WTC11 (cell line): ENCODE measurements at regions not wholly inside any gene's neighbourhood (a gene's known extent, or its start where the extent isn't known, plus 50 kb on each side); places are given as distances from the start of the nearest gene placed in this dataset.

ENCODE experiments used
- ATAC-seq: fragments of 200-7000 bp; cut with Tn5 transposase; 2 replicates; pipeline ENCODE4 v1.10.0; 2021; ENCODE audit warnings: mild to moderate bottlenecking, moderate library complexity
- CTCF ChIA-PET: fragments of 300-600 bp; sonication (Branson Sonifier 250); formaldehyde crosslinking; loops from one replicate; lab custom pipeline; 2021; ENCODE audit warnings: antibody characterized with exemption; lab: Charles Lee
- POLR2A ChIA-PET: fragments of 350-600 bp; sonication (Branson Sonifier 250); formaldehyde crosslinking; loops from one replicate; lab custom pipeline; 2021; ENCODE audit warnings: antibody characterized with exemption; lab: Charles Lee
- DNase-seq: peaks from one replicate; pipeline ENCODE4 v3.0.0; 2021; ENCODE audit warnings: low spot score
- H3K27ac Mint-ChIP-seq: 2 replicates; pipeline ENCODE4 v1.8.0; 2021; ENCODE audit warnings: mixed read lengths
- H3K27me3 Mint-ChIP-seq: 2 replicates; pipeline ENCODE4 v1.8.0; 2021; ENCODE audit warnings: low read depth, mild to moderate bottlenecking, moderate library complexity, mixed read lengths
- H3K36me3 Mint-ChIP-seq: 2 replicates; pipeline ENCODE4 v1.8.0; 2021; ENCODE audit warnings: mixed read lengths
- H3K4me1 Mint-ChIP-seq: 2 replicates; pipeline ENCODE4 v1.8.0; 2022; ENCODE audit warnings: mixed read lengths
- H3K4me3 Mint-ChIP-seq: 2 replicates; pipeline ENCODE4 v1.8.0; 2021; ENCODE audit warnings: mild to moderate bottlenecking, moderate library complexity, mixed read lengths
- H3K9me3 Mint-ChIP-seq: 2 replicates; pipeline ENCODE4 v1.8.0; 2021; ENCODE audit warnings: mixed read lengths
- CREB1 ChIP-seq: sonication (generic); formaldehyde crosslinking; IDR thresholded peaks from 2 replicates; pipeline ENCODE4 v1.8.0; 2023; ENCODE audit warnings: mild to moderate bottlenecking, missing genetic modification reagents
- CREM ChIP-seq: sonication (generic); formaldehyde crosslinking; IDR thresholded peaks from 2 replicates; pipeline ENCODE4 v1.8.1; 2022; ENCODE audit warnings: mild to moderate bottlenecking, missing genetic modification reagents, moderate library complexity
- GTF2I ChIP-seq: fragments of 250-450 bp; sonication (Bioruptor Pico); conservative IDR thresholded peaks from 2 replicates; pipeline ENCODE4 v1.4.0; 2021; ENCODE audit warnings: mild to moderate bottlenecking
- JUN ChIP-seq: sonication (generic); formaldehyde crosslinking; IDR thresholded peaks from 2 replicates; pipeline ENCODE4 v1.8.0; 2023; ENCODE audit warnings: mild to moderate bottlenecking, missing genetic modification reagents
- TP53 ChIP-seq: sonication (generic); formaldehyde crosslinking; IDR thresholded peaks from 2 replicates; pipeline ENCODE4 v1.8.1; 2023; ENCODE audit warnings: mild to moderate bottlenecking, missing genetic modification reagents
- ZNF219 ChIP-seq: sonication (generic); formaldehyde crosslinking; IDR thresholded peaks from 2 replicates; pipeline ENCODE4 v1.8.0; 2023; ENCODE audit warnings: missing genetic modification reagents, mild to moderate bottlenecking, borderline replicate concordance
- ZNF232 ChIP-seq: sonication (generic); formaldehyde crosslinking; IDR thresholded peaks from 2 replicates; pipeline ENCODE4 v1.8.0; 2022; ENCODE audit warnings: mild to moderate bottlenecking, missing genetic modification reagents
- ZNF263 ChIP-seq: sonication (generic); formaldehyde crosslinking; IDR thresholded peaks from 2 replicates; pipeline ENCODE4 v1.8.1; 2022; ENCODE audit warnings: low read depth, mild to moderate bottlenecking, moderate library complexity, missing genetic modification reagents
- ZNF396 ChIP-seq: fragments of 250-450 bp; sonication (Bioruptor Pico); IDR thresholded peaks from 2 replicates; pipeline ENCODE4 v1.8.0; 2021; ENCODE audit warnings: mild to moderate bottlenecking, moderate library complexity, borderline replicate concordance
- ZNF416 ChIP-seq: fragments of 250-450 bp; sonication (Bioruptor Pico); IDR thresholded peaks from 2 replicates; pipeline ENCODE4 v1.9.0; 2021; ENCODE audit warnings: mild to moderate bottlenecking, inconsistent platforms
- TF ChIP-seq, protein P1 (sequence below): sonication (generic); formaldehyde crosslinking; IDR thresholded peaks from 2 replicates; pipeline ENCODE4 v1.8.0; 2023; ENCODE audit warnings: missing genetic modification reagents, mild to moderate bottlenecking, borderline replicate concordance
- TF ChIP-seq, protein P2 (sequence below): sonication (generic); formaldehyde crosslinking; IDR thresholded peaks from 2 replicates; pipeline ENCODE4 v1.8.0; 2022; ENCODE audit warnings: mild to moderate bottlenecking, missing genetic modification reagents
- TF ChIP-seq, protein P3 (sequence below): sonication (generic); formaldehyde crosslinking; IDR thresholded peaks from 2 replicates; pipeline ENCODE4 v1.8.1; 2022; ENCODE audit warnings: missing genetic modification reagents, borderline replicate concordance
- TF ChIP-seq, protein P4 (sequence below): sonication (generic); formaldehyde crosslinking; conservative IDR thresholded peaks from 2 replicates; pipeline ENCODE4 v1.8.1; 2023; ENCODE audit warnings: mild to moderate bottlenecking, low read depth, missing genetic modification reagents, moderate library complexity
- TF ChIP-seq, protein P5 (sequence below): sonication (generic); formaldehyde crosslinking; IDR thresholded peaks from 2 replicates; pipeline ENCODE4 v1.8.1; 2023; ENCODE audit warnings: mild to moderate bottlenecking, moderate library complexity, missing genetic modification reagents
- TF ChIP-seq, protein P6 (sequence below): sonication (generic); formaldehyde crosslinking; IDR thresholded peaks from 2 replicates; pipeline ENCODE4 v1.8.0; 2022; ENCODE audit warnings: mild to moderate bottlenecking, missing genetic modification reagents
- TF ChIP-seq, protein P7 (sequence below): sonication (generic); formaldehyde crosslinking; IDR thresholded peaks from 2 replicates; pipeline ENCODE4 v1.8.1; 2023; ENCODE audit warnings: mild to moderate bottlenecking, missing genetic modification reagents

DNA sequence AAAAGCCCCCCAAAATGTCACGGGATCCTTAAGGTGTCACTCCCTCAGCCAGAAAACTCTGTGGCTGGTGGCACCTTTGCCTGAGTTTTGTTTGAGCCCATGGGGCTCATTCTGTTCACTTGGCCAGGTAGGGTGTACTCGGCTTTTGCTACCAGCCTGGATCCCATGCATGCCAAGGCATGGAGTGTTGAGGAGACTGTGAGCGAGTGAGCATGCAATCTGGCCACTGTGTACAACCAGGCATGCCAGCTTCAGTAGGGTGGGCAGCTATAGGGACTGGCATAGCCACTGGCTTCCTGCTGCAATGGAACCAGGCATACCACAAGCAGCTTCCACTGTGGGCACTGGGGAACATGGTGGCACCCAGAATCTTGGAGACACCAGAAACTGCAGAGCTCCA is 436.0 kb upstream of the GRM3 start (continued):
- TF ChIP-seq, protein P1, sequence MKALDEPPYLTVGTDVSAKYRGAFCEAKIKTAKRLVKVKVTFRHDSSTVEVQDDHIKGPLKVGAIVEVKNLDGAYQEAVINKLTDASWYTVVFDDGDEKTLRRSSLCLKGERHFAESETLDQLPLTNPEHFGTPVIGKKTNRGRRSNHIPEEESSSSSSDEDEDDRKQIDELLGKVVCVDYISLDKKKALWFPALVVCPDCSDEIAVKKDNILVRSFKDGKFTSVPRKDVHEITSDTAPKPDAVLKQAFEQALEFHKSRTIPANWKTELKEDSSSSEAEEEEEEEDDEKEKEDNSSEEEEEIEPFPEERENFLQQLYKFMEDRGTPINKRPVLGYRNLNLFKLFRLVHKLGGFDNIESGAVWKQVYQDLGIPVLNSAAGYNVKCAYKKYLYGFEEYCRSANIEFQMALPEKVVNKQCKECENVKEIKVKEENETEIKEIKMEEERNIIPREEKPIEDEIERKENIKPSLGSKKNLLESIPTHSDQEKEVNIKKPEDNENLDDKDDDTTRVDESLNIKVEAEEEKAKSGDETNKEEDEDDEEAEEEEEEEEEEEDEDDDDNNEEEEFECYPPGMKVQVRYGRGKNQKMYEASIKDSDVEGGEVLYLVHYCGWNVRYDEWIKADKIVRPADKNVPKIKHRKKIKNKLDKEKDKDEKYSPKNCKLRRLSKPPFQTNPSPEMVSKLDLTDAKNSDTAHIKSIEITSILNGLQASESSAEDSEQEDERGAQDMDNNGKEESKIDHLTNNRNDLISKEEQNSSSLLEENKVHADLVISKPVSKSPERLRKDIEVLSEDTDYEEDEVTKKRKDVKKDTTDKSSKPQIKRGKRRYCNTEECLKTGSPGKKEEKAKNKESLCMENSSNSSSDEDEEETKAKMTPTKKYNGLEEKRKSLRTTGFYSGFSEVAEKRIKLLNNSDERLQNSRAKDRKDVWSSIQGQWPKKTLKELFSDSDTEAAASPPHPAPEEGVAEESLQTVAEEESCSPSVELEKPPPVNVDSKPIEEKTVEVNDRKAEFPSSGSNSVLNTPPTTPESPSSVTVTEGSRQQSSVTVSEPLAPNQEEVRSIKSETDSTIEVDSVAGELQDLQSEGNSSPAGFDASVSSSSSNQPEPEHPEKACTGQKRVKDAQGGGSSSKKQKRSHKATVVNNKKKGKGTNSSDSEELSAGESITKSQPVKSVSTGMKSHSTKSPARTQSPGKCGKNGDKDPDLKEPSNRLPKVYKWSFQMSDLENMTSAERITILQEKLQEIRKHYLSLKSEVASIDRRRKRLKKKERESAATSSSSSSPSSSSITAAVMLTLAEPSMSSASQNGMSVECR = no peak
- TF ChIP-seq ZNF396 (no peak), CREM (CRISPR knock-in tag) (no peak)
- TF ChIP-seq, all 79 proteins: peak for 0

DNA sequence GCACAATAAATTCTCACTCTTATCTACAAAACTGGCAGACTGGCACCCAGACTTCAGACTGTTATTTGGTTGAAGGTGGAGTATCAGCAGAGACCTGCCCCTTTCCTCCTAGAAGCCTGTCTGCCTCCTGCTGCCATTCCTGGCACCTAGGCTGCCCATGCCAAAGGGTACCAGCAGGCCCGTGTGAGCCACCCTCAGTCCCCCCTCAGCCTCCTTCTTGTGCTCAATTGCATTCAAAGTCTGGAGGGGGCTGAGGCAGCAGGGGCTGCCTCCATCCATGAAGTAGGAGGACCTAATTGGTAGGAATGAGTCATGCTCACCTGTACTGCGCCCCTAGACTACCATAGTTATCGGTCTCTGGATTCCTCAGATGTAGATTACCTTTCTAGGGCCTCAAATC is 440.9 kb upstream of the GRM3 start:
- CTCF ChIA-PET = no interaction called here

More for the DNA sequence above, 440.9 kb upstream of the GRM3 start:
- no peak for ATAC-seq
- DNase-seq = no peak
- H3K4me3 Mint-ChIP-seq = no peak overlapping the region
- peaks cover 8% of the 10 kb centered on the region; the same call in 1 of the 2 replicates for H3K36me3 Mint-ChIP-seq
- H3K27ac Mint-ChIP-seq = no peak overlapping the region
- no peaks in the 10 kb centered on the region for H3K27me3 Mint-ChIP-seq
- H3K4me1 Mint-ChIP-seq = no peaks in the 10 kb centered on the region
- TF ChIP-seq, protein P2, sequence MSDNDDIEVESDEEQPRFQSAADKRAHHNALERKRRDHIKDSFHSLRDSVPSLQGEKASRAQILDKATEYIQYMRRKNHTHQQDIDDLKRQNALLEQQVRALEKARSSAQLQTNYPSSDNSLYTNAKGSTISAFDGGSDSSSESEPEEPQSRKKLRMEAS (CRISPR knock-in tag) = no peak
- TF ChIP-seq, protein P3, sequence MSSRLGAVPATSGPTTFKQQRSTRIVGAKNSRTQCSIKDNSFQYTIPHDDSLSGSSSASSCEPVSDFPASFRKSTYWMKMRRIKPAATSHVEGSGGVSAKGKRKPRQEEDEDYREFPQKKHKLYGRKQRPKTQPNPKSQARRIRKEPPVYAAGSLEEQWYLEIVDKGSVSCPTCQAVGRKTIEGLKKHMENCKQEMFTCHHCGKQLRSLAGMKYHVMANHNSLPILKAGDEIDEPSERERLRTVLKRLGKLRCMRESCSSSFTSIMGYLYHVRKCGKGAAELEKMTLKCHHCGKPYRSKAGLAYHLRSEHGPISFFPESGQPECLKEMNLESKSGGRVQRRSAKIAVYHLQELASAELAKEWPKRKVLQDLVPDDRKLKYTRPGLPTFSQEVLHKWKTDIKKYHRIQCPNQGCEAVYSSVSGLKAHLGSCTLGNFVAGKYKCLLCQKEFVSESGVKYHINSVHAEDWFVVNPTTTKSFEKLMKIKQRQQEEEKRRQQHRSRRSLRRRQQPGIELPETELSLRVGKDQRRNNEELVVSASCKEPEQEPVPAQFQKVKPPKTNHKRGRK = no peak
- TF ChIP-seq, protein P4, sequence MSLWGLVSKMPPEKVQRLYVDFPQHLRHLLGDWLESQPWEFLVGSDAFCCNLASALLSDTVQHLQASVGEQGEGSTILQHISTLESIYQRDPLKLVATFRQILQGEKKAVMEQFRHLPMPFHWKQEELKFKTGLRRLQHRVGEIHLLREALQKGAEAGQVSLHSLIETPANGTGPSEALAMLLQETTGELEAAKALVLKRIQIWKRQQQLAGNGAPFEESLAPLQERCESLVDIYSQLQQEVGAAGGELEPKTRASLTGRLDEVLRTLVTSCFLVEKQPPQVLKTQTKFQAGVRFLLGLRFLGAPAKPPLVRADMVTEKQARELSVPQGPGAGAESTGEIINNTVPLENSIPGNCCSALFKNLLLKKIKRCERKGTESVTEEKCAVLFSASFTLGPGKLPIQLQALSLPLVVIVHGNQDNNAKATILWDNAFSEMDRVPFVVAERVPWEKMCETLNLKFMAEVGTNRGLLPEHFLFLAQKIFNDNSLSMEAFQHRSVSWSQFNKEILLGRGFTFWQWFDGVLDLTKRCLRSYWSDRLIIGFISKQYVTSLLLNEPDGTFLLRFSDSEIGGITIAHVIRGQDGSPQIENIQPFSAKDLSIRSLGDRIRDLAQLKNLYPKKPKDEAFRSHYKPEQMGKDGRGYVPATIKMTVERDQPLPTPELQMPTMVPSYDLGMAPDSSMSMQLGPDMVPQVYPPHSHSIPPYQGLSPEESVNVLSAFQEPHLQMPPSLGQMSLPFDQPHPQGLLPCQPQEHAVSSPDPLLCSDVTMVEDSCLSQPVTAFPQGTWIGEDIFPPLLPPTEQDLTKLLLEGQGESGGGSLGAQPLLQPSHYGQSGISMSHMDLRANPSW (CRISPR knock-in tag) = no peak
- TF ChIP-seq TP53 (CRISPR knock-in tag) (no peak), ZNF416 (CRISPR knock-in tag) (no peak), CREB1 (CRISPR knock-in tag) (no peak), ZNF232 (CRISPR knock-in tag) (no peak), ZNF219 (CRISPR knock-in tag) (no peak), GTF2I (no peak), JUN (CRISPR knock-in tag) (no peak), ZNF263 (CRISPR knock-in tag) (no peak)
- TF ChIP-seq, protein P5, sequence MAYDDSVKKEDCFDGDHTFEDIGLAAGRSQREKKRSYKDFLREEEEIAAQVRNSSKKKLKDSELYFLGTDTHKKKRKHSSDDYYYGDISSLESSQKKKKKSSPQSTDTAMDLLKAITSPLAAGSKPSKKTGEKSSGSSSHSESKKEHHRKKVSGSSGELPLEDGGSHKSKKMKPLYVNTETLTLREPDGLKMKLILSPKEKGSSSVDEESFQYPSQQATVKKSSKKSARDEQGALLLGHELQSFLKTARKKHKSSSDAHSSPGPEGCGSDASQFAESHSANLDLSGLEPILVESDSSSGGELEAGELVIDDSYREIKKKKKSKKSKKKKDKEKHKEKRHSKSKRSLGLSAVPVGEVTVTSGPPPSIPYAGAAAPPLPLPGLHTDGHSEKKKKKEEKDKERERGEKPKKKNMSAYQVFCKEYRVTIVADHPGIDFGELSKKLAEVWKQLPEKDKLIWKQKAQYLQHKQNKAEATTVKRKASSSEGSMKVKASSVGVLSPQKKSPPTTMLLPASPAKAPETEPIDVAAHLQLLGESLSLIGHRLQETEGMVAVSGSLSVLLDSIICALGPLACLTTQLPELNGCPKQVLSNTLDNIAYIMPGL = no peak
- TF ChIP-seq, protein P6, sequence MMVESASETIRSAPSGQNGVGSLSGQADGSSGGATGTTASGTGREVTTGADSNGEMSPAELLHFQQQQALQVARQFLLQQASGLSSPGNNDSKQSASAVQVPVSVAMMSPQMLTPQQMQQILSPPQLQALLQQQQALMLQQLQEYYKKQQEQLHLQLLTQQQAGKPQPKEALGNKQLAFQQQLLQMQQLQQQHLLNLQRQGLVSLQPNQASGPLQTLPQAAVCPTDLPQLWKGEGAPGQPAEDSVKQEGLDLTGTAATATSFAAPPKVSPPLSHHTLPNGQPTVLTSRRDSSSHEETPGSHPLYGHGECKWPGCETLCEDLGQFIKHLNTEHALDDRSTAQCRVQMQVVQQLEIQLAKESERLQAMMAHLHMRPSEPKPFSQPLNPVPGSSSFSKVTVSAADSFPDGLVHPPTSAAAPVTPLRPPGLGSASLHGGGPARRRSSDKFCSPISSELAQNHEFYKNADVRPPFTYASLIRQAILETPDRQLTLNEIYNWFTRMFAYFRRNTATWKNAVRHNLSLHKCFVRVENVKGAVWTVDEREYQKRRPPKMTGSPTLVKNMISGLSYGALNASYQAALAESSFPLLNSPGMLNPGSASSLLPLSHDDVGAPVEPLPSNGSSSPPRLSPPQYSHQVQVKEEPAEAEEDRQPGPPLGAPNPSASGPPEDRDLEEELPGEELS (CRISPR knock-in tag) = no peak
- TF ChIP-seq, protein P7, sequence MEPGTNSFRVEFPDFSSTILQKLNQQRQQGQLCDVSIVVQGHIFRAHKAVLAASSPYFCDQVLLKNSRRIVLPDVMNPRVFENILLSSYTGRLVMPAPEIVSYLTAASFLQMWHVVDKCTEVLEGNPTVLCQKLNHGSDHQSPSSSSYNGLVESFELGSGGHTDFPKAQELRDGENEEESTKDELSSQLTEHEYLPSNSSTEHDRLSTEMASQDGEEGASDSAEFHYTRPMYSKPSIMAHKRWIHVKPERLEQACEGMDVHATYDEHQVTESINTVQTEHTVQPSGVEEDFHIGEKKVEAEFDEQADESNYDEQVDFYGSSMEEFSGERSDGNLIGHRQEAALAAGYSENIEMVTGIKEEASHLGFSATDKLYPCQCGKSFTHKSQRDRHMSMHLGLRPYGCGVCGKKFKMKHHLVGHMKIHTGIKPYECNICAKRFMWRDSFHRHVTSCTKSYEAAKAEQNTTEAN = no peak
- TF ChIP-seq, all 79 proteins: peak for 0
- peaks cover 12% of the 10 kb centered on the region for H3K9me3 Mint-ChIP-seq
- POLR2A ChIA-PET = no interaction called here
